ENCODE measurements at regions not wholly inside any gene's neighbourhood (a gene's known extent, or its start where the extent isn't known, plus 50 kb on each side); places are given as distances from the start of the nearest gene placed in this dataset.

- intact Hi-C loops (cut with micrococcal nuclease): no loop called here
These were observed 526.3 kb upstream of the RAG2 start for GRCh38 chr11:37124384-37124783.

GRCh38 chr11:37115963-37116362 is 517.9 kb upstream of the RAG2 start:
- ChIA-PET CTCF (no interaction called here), POLR2A (no interaction called here), RAD21 (ENCODE audit: low non-redundant PET in 1 of 2, low total read pairs in 2 of 2, uncharacterized antibody in 2 of 2, unreplicated experiment in 2 of 2) (no interaction called here)
- peaks cover 9 to 19% of the 10 kb centered on the region in 2 experiments; a peak in 2 of 4 replicates for H3K9me3 ChIP-seq (ENCODE audit: control insufficient read depth in 1 of 2, insufficient read depth in 1 of 2, low read depth in 1 of 2, low read length in 2 of 2)
- no peaks in the 10 kb centered on the region for H3K4me1 ChIP-seq (ENCODE audit: control insufficient read depth in 1 of 2, insufficient read depth in 2 of 2, low read length in 2 of 2)
- no TSS peak for BruUV-seq (replicated peaks)
- no peaks in the 10 kb centered on the region for H4K20me1 ChIP-seq (ENCODE audit: insufficient read depth)
- no peak overlapping the region for H3K9ac ChIP-seq (ENCODE audit: low read length)
- no peak overlapping the region for H2AFZ ChIP-seq (ENCODE audit: low read depth, low read length, poor library complexity, severe bottlenecking)
- H3K4me2 ChIP-seq (ENCODE audit: low read length): no peak overlapping the region
- no peaks in the 10 kb centered on the region for H3K36me3 ChIP-seq (ENCODE audit: control insufficient read depth in 1 of 2, insufficient read depth in 2 of 2, low read length in 2 of 2)
- no peak overlapping the region for H3K4me3 ChIP-seq (replicated peaks in 1 of 2; ENCODE audit: low read depth in 1 of 2, low read length in 2 of 2)
- no peaks in the 10 kb centered on the region for H3K9me2 ChIP-seq (ENCODE audit: insufficient read depth)
- ATAC-seq: no peak
- no peak for DNase-seq (ENCODE audit: low read depth, low spot score)
- H3K27ac ChIP-seq (ENCODE audit: low read depth, low read length): no peak overlapping the region
- no peaks in the 10 kb centered on the region for H3K27me3 ChIP-seq (ENCODE audit: insufficient read depth, low read length)
- intact Hi-C loops (cut with micrococcal nuclease): no loop called here
- H3K79me2 ChIP-seq (ENCODE audit: insufficient read depth, low read length): no peaks in the 10 kb centered on the region
- TF ChIP-seq ZNF274 (IDR thresholded peaks at IDR 0.05; ENCODE audit: low read depth, low read length) (no peak), ELF1 (IDR thresholded peaks at IDR 0.05; ENCODE audit: borderline replicate concordance, low read depth) (no peak), EGR1 (IDR thresholded peaks at IDR 0.05; ENCODE audit: low read depth) (no peak), ZFX (IDR thresholded peaks at IDR 0.05) (no peak), CTCF (IDR thresholded peaks at IDR 0.05 in 2 of 3, conservative IDR thresholded peaks at IDR 0.05 in 1 of 3; ENCODE audit: borderline replicate concordance in 1 of 3, insufficient read depth in 1 of 3, low read depth in 2 of 3, low read length in 2 of 3) (no peak), ZBTB33 (IDR thresholded peaks at IDR 0.05; ENCODE audit: extremely low read depth, insufficient replicate concordance, low read length) (no peak), EZH2phosphoT487 (IDR thresholded peaks at IDR 0.05; ENCODE audit: borderline replicate concordance) (no peak), REST (IDR thresholded peaks at IDR 0.05; ENCODE audit: low read depth) (no peak), RAD21 (IDR thresholded peaks at IDR 0.05; ENCODE audit: low read depth) (no peak), YY1 (IDR thresholded peaks at IDR 0.05; ENCODE audit: extremely low read depth, insufficient replicate concordance, low read depth, low read length) (no peak)

More at GRCh38 chr11:37124384-37124783, 526.3 kb upstream of the RAG2 start:
- H3K79me2 ChIP-seq (ENCODE audit: insufficient read depth, low read length): no peaks in the 10 kb centered on the region
- ChIA-PET RAD21 (ENCODE audit: low non-redundant PET in 1 of 2, low total read pairs in 2 of 2, uncharacterized antibody in 2 of 2, unreplicated experiment in 2 of 2) (no interaction called here), CTCF (no interaction called here), POLR2A (no interaction called here)
- no peak for TF ChIP-seq SRF (IDR thresholded peaks at IDR 0.05; ENCODE audit: low read depth)
- TF ChIP-seq POLR2A (IDR thresholded peaks at IDR 0.05; ENCODE audit: borderline replicate concordance, extremely low read depth, insufficient read depth, insufficient read length): no peak
- TF ChIP-seq JUND (IDR thresholded peaks at IDR 0.05): no peak
- TF ChIP-seq ZNF274 (IDR thresholded peaks at IDR 0.05; ENCODE audit: low read depth, low read length): no peak
- TF ChIP-seq YY1 (IDR thresholded peaks at IDR 0.05; ENCODE audit: extremely low read depth, insufficient replicate concordance, low read depth, low read length): no peak
- TF ChIP-seq TCF7L2 (IDR thresholded peaks at IDR 0.05; ENCODE audit: borderline replicate concordance, extremely low read depth, insufficient read depth, insufficient read length): no peak
- no peak for TF ChIP-seq ZFX (IDR thresholded peaks at IDR 0.05)
- no peaks in the 10 kb centered on the region for H3K9me2 ChIP-seq (ENCODE audit: insufficient read depth)
- H3K27ac ChIP-seq (ENCODE audit: low read depth, low read length): no peak overlapping the region
- H3K9me3 ChIP-seq (ENCODE audit: control insufficient read depth in 1 of 2, insufficient read depth in 1 of 2, low read depth in 1 of 2, low read length in 2 of 2): peaks cover 0 to 19% of the 10 kb centered on the region in 2 experiments; a peak in 2 of 4 replicates
- ATAC-seq: no peak
- no TSS peak for BruUV-seq (replicated peaks)
- H3K36me3 ChIP-seq (ENCODE audit: control insufficient read depth in 1 of 2, insufficient read depth in 2 of 2, low read length in 2 of 2): no peaks in the 10 kb centered on the region
- H3K9ac ChIP-seq (ENCODE audit: low read length): no peak overlapping the region
- H4K20me1 ChIP-seq (ENCODE audit: insufficient read depth): no peaks in the 10 kb centered on the region
- H2AFZ ChIP-seq (ENCODE audit: low read depth, low read length, poor library complexity, severe bottlenecking): no peak overlapping the region
- H3K4me3 ChIP-seq (replicated peaks in 1 of 2; ENCODE audit: low read depth in 1 of 2, low read length in 2 of 2): no peak overlapping the region
- no peak overlapping the region for H3K4me2 ChIP-seq (ENCODE audit: low read length)
- no peak for DNase-seq (ENCODE audit: low read depth, low spot score)
- no peaks in the 10 kb centered on the region for H3K4me1 ChIP-seq (ENCODE audit: control insufficient read depth in 1 of 2, insufficient read depth in 2 of 2, low read length in 2 of 2)
- no peaks in the 10 kb centered on the region for H3K27me3 ChIP-seq (ENCODE audit: insufficient read depth, low read length)
